IMR-90 (cell line): ENCODE measurements at regions not wholly inside any gene's neighbourhood (a gene's known extent, or its start where the extent isn't known, plus 50 kb on each side); places are given as distances from the start of the nearest gene placed in this dataset.
"Not testable (repeated sequence)": the region's sequence is repeated elsewhere in the genome, so short reads cannot be mapped to it uniquely, and the experiment has no call there.

Experiments used
- ATAC-seq: fragments of 200-7000 bp; cut with Tn5 transposase; 2 replicates; pipeline ENCODE4 v1.9.1; 2020; ENCODE audit warnings: low read depth, mild to moderate bottlenecking, moderate library complexity
- BruUV-seq: library from RNA; stranded (reverse); fragments of 400-500 nt; replicated peaks from 2 replicates; lab custom pipeline; 2021; lab: Mats Ljungman, UMichigan
- CTCF ChIA-PET: fragments of 300-600 bp; formaldehyde crosslinking; extraction: SDS; loops from one replicate; lab custom pipeline; 2021; ENCODE audit warnings: antibody characterized with exemption; lab: Yijun Ruan, JAX
- POLR2A ChIA-PET: fragments of 300-600 bp; sonication (Branson Sonifier 250); formaldehyde crosslinking; loops from one replicate; lab custom pipeline; 2022; ENCODE audit warnings: antibody characterized with exemption; ENCODE audit not compliant: unreplicated experiment; lab: Charles Lee
- DNase-seq: peaks from one replicate; pipeline ENCODE4 v3.0.0; 2013
- H2AFZ ChIP-seq: replicated peaks from 2 replicates; pipeline ENCODE3; 2013; ENCODE audit warnings: low read length, mild to moderate bottlenecking; ENCODE audit not compliant: poor library complexity
- H2AK5ac ChIP-seq: 2 replicates; pipeline ENCODE4 v1.6.1; 2013; ENCODE audit warnings: low read depth, low read length, inconsistent platforms
- H2AK9ac ChIP-seq: replicated peaks from 2 replicates; pipeline ENCODE3; 2013; ENCODE audit warnings: mild to moderate bottlenecking, low read depth, low read length, moderate library complexity; ENCODE audit not compliant: poor library complexity
- H2BK120ac ChIP-seq: 2 replicates; pipeline ENCODE4 v1.6.1; 2013; ENCODE audit warnings: low read depth, low read length, inconsistent platforms
- H2BK15ac ChIP-seq: 3 replicates; pipeline ENCODE4 v1.6.1; 2013; ENCODE audit warnings: low read depth, low read length, inconsistent platforms
- H2BK20ac ChIP-seq: 2 replicates; pipeline ENCODE4 v1.6.1; 2013; ENCODE audit warnings: low read depth, mild to moderate bottlenecking, inconsistent platforms, low read length, moderate library complexity
- H2BK5ac ChIP-seq: 2 replicates; pipeline ENCODE4 v1.6.1; 2013; ENCODE audit warnings: mild to moderate bottlenecking, low read depth, low read length, inconsistent platforms; ENCODE audit not compliant: poor library complexity, severe bottlenecking
- H3K14ac ChIP-seq: replicated peaks from 2 replicates; pipeline ENCODE4 v1.6.1; 2013; ENCODE audit warnings: low read depth, low read length, inconsistent platforms
- H3K18ac ChIP-seq: 2 replicates; pipeline ENCODE4 v1.6.1; 2013; ENCODE audit warnings: low read depth, low read length, control low read depth
- H3K23ac ChIP-seq: 2 replicates; pipeline ENCODE4 v1.6.1; 2013; ENCODE audit warnings: low read depth, low read length, inconsistent platforms
- H3K27ac ChIP-seq: 2 replicates; pipeline ENCODE4 v1.5.1; 2013; ENCODE audit warnings: mild to moderate bottlenecking, control low read depth, low read length; ENCODE audit not compliant: insufficient read depth
- H3K27me3 ChIP-seq: 2 replicates; pipeline ENCODE4 v1.6.1; 2013; ENCODE audit warnings: low read length; ENCODE audit not compliant: control insufficient read depth, insufficient read depth
- H3K36me3 ChIP-seq: 2 replicates; pipeline ENCODE4 v1.6.1; 2013; ENCODE audit warnings: low read length, mixed read lengths; ENCODE audit not compliant: control insufficient read depth, insufficient read depth
- H3K4ac ChIP-seq: 2 replicates; pipeline ENCODE4 v1.6.1; 2013; ENCODE audit warnings: low read depth, low read length, inconsistent platforms
- H3K4me1 ChIP-seq: 2 replicates; pipeline ENCODE4 v1.6.1; 2013; ENCODE audit warnings: low read length, mixed read lengths; ENCODE audit not compliant: control insufficient read depth, insufficient read depth
- H3K4me2 ChIP-seq: 2 replicates; pipeline ENCODE4 v1.6.1; 2013; ENCODE audit warnings: low read depth, mild to moderate bottlenecking, control low read depth, low read length, moderate library complexity
- H3K4me3 ChIP-seq: 2 replicates; pipeline ENCODE4 v1.5.1; 2013; ENCODE audit warnings: low read depth, mild to moderate bottlenecking, control low read depth, low read length, moderate library complexity; ENCODE audit not compliant: insufficient read depth
- H3K56ac ChIP-seq: 2 replicates; pipeline ENCODE4 v1.6.1; 2013; ENCODE audit warnings: low read length, inconsistent platforms; ENCODE audit not compliant: insufficient read depth; ENCODE audit errors: extremely low read depth
- H3K79me1 ChIP-seq, 2 experiments: 2 replicates each; pipeline ENCODE4 v1.6.1; 2013; ENCODE audit warnings: low read length in 2 of 2, inconsistent platforms in 1 of 2, low read depth in 1 of 2
- H3K9ac ChIP-seq: 2 replicates; pipeline ENCODE4 v1.6.1; 2013; ENCODE audit warnings: low read depth, low read length, control low read depth
- H3K9me1 ChIP-seq: 2 replicates; pipeline ENCODE4 v1.6.1; 2013; ENCODE audit warnings: low read length, inconsistent platforms; ENCODE audit not compliant: insufficient read depth
- H3K9me3 ChIP-seq: 2 replicates; pipeline ENCODE4 v1.6.1; 2013; ENCODE audit warnings: low read length; ENCODE audit not compliant: control insufficient read depth, insufficient read depth
- H4K20me1 ChIP-seq: 2 replicates; pipeline ENCODE4 v1.6.1; 2013; ENCODE audit warnings: low read length, inconsistent platforms; ENCODE audit not compliant: insufficient read depth
- H4K5ac ChIP-seq: 2 replicates; pipeline ENCODE4 v1.6.1; 2013; ENCODE audit warnings: mild to moderate bottlenecking, low read depth, low read length, control low read depth
- H4K8ac ChIP-seq, 2 experiments: 2 replicates each; pipeline ENCODE4 v1.6.1; 2013; ENCODE audit warnings: low read depth in 2 of 2, low read length in 2 of 2, control low read depth in 1 of 2, inconsistent platforms in 1 of 2
- H4K91ac ChIP-seq: 2 replicates; pipeline ENCODE4 v1.6.1; 2013; ENCODE audit warnings: low read depth, low read length, inconsistent platforms; ENCODE audit not compliant: insufficient read depth
- whole genome bisulfite sequencing, 2 experiments: methylation state at CpG; one replicate each; pipeline versions ENCODE4 v1.1.5 to v1.1.7; 2013; ENCODE audit warnings: missing lambda C conversion rate in 2 of 2; ENCODE audit not compliant: insufficient read length in 1 of 2; ENCODE audit errors: extremely low coverage in 2 of 2; 5-methylcytosine and 5-hydroxymethylcytosine counted together
- dilution Hi-C: fragments of 300-500 bp; cut with HindIII; formaldehyde crosslinking; loops from one replicate; pipeline ENCODE4 v1.14.3; 2018; ENCODE audit warnings: low sequenced_read_pairs; ENCODE audit not compliant: unreplicated experiment
- in situ Hi-C: fragments of 300-500 bp; cut with MboI; formaldehyde crosslinking; loops from 3 replicates; pipeline ENCODE4 v1.14.3; 2019; ENCODE audit warnings: low sequenced_read_pairs, inconsistent platforms, mixed read lengths
- intact Hi-C: fragments of 100-400 bp; cut with micrococcal nuclease; formaldehyde crosslinking; loops from 2 replicates; pipeline ENCODE4 v1.10.0; 2022

- H4K91ac ChIP-seq, H3K27me3 ChIP-seq, H4K8ac ChIP-seq, BruUV-seq, H3K9ac ChIP-seq, H2BK15ac ChIP-seq, H3K4me2 ChIP-seq, H3K18ac ChIP-seq, H3K36me3 ChIP-seq, ATAC-seq, H3K79me1 ChIP-seq, H3K9me3 ChIP-seq, H4K20me1 ChIP-seq, H2BK120ac ChIP-seq, H3K4ac ChIP-seq, in situ Hi-C loops, POLR2A ChIA-PET, intact Hi-C loops, H3K9me1 ChIP-seq, H3K56ac ChIP-seq, H3K4me3 ChIP-seq, H2AK5ac ChIP-seq, H2AFZ ChIP-seq, CTCF ChIA-PET, H2AK9ac ChIP-seq, H3K14ac ChIP-seq, DNase-seq, dilution Hi-C loops, H3K23ac ChIP-seq, H2BK20ac ChIP-seq, H4K5ac ChIP-seq, H3K27ac ChIP-seq, H3K4me1 ChIP-seq, H2BK5ac ChIP-seq: not testable (repeated sequence)
- no CpG with 5 or more reads among the region's 4 CpGs for WGBS, 2 experiments
These were observed 67.8 kb downstream of the SRGAP2 start for GRCh38 chr1:206271153-206271552.

GRCh38 chr1:206273104-206273503 lies 69.8 kb downstream of the SRGAP2 start:
- H3K9me3 ChIP-seq, H4K20me1 ChIP-seq, H3K36me3 ChIP-seq, H3K23ac ChIP-seq, H3K18ac ChIP-seq, in situ Hi-C loops, H3K9me1 ChIP-seq, H2BK5ac ChIP-seq, H2BK15ac ChIP-seq, H3K27ac ChIP-seq, H4K5ac ChIP-seq, H4K8ac ChIP-seq, dilution Hi-C loops, H3K56ac ChIP-seq, H3K4ac ChIP-seq, H2BK20ac ChIP-seq, ATAC-seq, DNase-seq, H2AK5ac ChIP-seq, H3K9ac ChIP-seq, H3K4me3 ChIP-seq, H2AFZ ChIP-seq, H2BK120ac ChIP-seq, H3K27me3 ChIP-seq, POLR2A ChIA-PET, intact Hi-C loops, H2AK9ac ChIP-seq, H3K4me1 ChIP-seq, CTCF ChIA-PET, H3K79me1 ChIP-seq, H4K91ac ChIP-seq, H3K14ac ChIP-seq, BruUV-seq, H3K4me2 ChIP-seq: not testable (repeated sequence)
- WGBS, 2 experiments, result no CpG with 5 or more reads among the region's 1 CpG
